Fibroblast of villous mesenchyme (primary cell): ENCODE measurements at regions not wholly inside any gene's neighbourhood (a gene's known extent, or its start where the extent isn't known, plus 50 kb on each side); places are given as distances from the start of the nearest gene placed in this dataset.
"Not testable (repeated sequence)": the region's sequence is repeated elsewhere in the genome, so short reads cannot be mapped to it uniquely, and the experiment has no call there.

ENCODE experiments used
- DNase-seq: peaks from one replicate; pipeline ENCODE4 v3.0.0-alpha.2; 2010; ENCODE audit warnings: low read depth
- H3K4me3 ChIP-seq: 2 replicates; pipeline ENCODE4 v1.5.1; 2011; ENCODE audit warnings: low read depth, mild to moderate bottlenecking, low read length
- TF ChIP-seq, protein P1 (sequence below): IDR thresholded peaks from 2 replicates; pipeline ENCODE4 v1.5.1; 2012; ENCODE audit warnings: low read depth, mild to moderate bottlenecking, low read length; ENCODE audit not compliant: insufficient read depth

- H3K4me3 ChIP-seq: no peak overlapping the region
- DNase-seq: no peak
- TF ChIP-seq, protein P1, sequence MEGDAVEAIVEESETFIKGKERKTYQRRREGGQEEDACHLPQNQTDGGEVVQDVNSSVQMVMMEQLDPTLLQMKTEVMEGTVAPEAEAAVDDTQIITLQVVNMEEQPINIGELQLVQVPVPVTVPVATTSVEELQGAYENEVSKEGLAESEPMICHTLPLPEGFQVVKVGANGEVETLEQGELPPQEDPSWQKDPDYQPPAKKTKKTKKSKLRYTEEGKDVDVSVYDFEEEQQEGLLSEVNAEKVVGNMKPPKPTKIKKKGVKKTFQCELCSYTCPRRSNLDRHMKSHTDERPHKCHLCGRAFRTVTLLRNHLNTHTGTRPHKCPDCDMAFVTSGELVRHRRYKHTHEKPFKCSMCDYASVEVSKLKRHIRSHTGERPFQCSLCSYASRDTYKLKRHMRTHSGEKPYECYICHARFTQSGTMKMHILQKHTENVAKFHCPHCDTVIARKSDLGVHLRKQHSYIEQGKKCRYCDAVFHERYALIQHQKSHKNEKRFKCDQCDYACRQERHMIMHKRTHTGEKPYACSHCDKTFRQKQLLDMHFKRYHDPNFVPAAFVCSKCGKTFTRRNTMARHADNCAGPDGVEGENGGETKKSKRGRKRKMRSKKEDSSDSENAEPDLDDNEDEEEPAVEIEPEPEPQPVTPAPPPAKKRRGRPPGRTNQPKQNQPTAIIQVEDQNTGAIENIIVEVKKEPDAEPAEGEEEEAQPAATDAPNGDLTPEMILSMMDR: no peak
These were observed 289.6 kb upstream of the ADARB2 start for GRCh38 chr10:2026936-2027335.

- not testable (repeated sequence) for H3K4me3 ChIP-seq, DNase-seq
These were observed 287.4 kb upstream of the ADARB2 start for GRCh38 chr10:2024750-2025149.

DNA sequence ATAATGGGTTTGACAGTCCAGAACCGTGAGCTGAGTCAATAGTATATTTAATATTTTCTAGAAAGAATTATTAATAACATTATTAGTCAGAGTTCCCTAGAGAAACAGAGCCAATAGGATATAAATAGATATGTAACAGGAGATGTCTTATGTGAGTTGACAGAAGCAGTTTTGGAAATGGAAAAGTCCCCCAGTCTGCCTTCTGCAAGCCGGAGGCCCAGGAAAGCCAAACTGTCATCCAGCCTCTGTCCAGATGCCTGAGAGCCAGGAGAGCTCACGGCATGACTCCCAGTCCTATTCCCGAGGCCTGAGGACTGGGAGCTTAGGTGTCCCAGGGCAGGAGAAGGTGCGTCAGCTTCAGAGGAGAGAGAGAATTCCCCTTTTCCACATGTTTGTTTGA is 286.4 kb upstream of the ADARB2 start:
- DNase-seq: no peak
- TF ChIP-seq, protein P1: no peak
- no peak overlapping the region for H3K4me3 ChIP-seq

GRCh38 chr10:2022401-2022800 is 285.1 kb upstream of the ADARB2 start:
- no peak for DNase-seq
- no peak overlapping the region for H3K4me3 ChIP-seq
- TF ChIP-seq, protein P1: no peak

GRCh38 chr10:2020836-2021235 is 283.5 kb upstream of the ADARB2 start:
- H3K4me3 ChIP-seq: no peak overlapping the region
- TF ChIP-seq, protein P1: no peak
- DNase-seq: no peak

- DNase-seq: no peak
- no peak overlapping the region for H3K4me3 ChIP-seq
- TF ChIP-seq, protein P1: no peak
These were observed 282.5 kb upstream of the ADARB2 start for GRCh38 chr10:2019803-2020202.

DNA sequence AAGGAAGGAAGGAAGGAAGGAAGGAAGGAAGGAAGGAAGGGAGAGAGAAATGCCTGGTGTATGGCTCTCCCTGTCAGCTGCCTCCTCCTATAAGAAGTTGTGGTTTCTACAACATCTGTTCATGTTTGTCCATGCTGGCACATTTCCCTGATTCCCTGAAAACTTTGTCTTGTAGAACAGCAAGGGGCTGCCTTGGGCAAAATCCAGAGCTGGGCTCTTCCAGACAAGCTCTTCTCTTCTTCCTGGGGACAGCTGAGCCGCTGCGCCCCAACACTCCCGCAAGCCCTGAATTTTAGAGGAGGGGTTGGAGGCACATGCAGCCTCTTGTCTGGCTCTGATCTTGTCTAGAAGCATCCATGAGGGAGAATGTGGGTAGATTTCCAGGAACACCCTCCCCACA is 282.0 kb upstream of the ADARB2 start:
- H3K4me3 ChIP-seq: no peak overlapping the region
- TF ChIP-seq, protein P1: no peak
- DNase-seq: no peak
